ENCODE measurements at regions not wholly inside any gene's neighbourhood (a gene's known extent, or its start where the extent isn't known, plus 50 kb on each side); places are given as distances from the start of the nearest gene placed in this dataset.
"Not testable (repeated sequence)": the region's sequence is repeated elsewhere in the genome, so short reads cannot be mapped to it uniquely, and the experiment has no call there.

- DNase-seq (ENCODE audit: low read depth in 2 of 2), result no peak
Measured at GRCh38 chr5:102617191-102618187, 118.7 kb upstream of the SLCO6A1 start.

- DNase-seq (ENCODE audit: low read depth in 2 of 2), result no peak
Measured at GRCh38 chr5:102622262-102622661, 123.5 kb upstream of the SLCO6A1 start.

- no peak for DNase-seq (ENCODE audit: low read depth in 2 of 2)
Measured at GRCh38 chr5:102623329-102624065, 124.7 kb upstream of the SLCO6A1 start.

- no peak for DNase-seq (ENCODE audit: low read depth in 2 of 2)
Measured at GRCh38 chr5:102624405-102624804, 125.6 kb upstream of the SLCO6A1 start.

GRCh38 chr5:102625468-102625867, 126.7 kb upstream of the SLCO6A1 start:
- no peak for DNase-seq (ENCODE audit: low read depth in 2 of 2)

GRCh38 chr5:102625928-102626327, 127.1 kb upstream of the SLCO6A1 start:
- DNase-seq (ENCODE audit: low read depth in 2 of 2), result peak in 1 of 2 donors; percentile 41

- peak; percentile 3 to 54 for DNase-seq (ENCODE audit: low read depth in 2 of 2)
Measured at GRCh38 chr5:102627315-102627714, 127.8 kb upstream of the PAM start.

GRCh38 chr5:102628441-102629175, 126.5 kb upstream of the PAM start:
- DNase-seq (ENCODE audit: low read depth in 2 of 2), result no peak

GRCh38 chr5:102629827-102630605, 125.1 kb upstream of the PAM start:
- DNase-seq (ENCODE audit: low read depth in 2 of 2), result no peak

- DNase-seq (ENCODE audit: low read depth in 2 of 2), result not testable (repeated sequence)
Measured at GRCh38 chr5:102635399-102635798, 119.7 kb upstream of the PAM start.

GRCh38 chr5:102638316-102638715, 116.8 kb upstream of the PAM start:
- no peak for DNase-seq (ENCODE audit: low read depth in 2 of 2)

- no peak for DNase-seq (ENCODE audit: low read depth in 2 of 2)
Measured at GRCh38 chr5:102638912-102639652, 116.0 kb upstream of the PAM start.

- DNase-seq (ENCODE audit: low read depth in 2 of 2), result no peak
Measured at GRCh38 chr5:102649731-102650130, 105.4 kb upstream of the PAM start.

GRCh38 chr5:102651466-102651865, 103.6 kb upstream of the PAM start:
- DNase-seq (ENCODE audit: low read depth in 2 of 2), result no peak

GRCh38 chr5:102654559-102655349, 100.4 kb upstream of the PAM start:
- no peak for DNase-seq (ENCODE audit: low read depth in 2 of 2)

- no peak for DNase-seq (ENCODE audit: low read depth in 2 of 2)
Measured at GRCh38 chr5:102659151-102659550, 96.0 kb upstream of the PAM start.

- DNase-seq (ENCODE audit: low read depth in 2 of 2), result no peak
Measured at GRCh38 chr5:102660111-102660510, 95.0 kb upstream of the PAM start.

GRCh38 chr5:102663749-102664530, 91.2 kb upstream of the PAM start:
- no peak for DNase-seq (ENCODE audit: low read depth in 2 of 2)

Measured in lung microvascular endothelial cell (primary cell).